ENCODE measurements at regions not wholly inside any gene's neighbourhood (a gene's known extent, or its start where the extent isn't known, plus 50 kb on each side); places are given as distances from the start of the nearest gene placed in this dataset.

DNA sequence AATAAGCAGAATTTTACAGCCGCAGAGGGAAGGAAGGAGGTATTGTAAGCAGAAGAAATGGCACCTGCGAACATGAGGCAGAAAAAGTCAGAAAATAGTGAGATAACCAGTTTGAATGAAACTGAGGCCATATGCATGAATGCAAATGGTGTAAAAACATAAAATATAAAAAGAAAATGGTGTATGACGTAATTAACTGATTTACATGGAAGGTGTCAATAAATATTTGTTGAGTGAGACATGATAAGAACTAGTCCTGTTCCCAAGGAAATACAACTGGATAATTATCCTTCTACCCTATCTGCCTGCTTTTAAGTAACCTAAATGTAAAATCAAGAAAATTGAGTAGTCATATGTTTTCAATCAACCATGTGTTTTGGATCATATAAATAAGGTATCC is 178.1 kb upstream of the TOX3 start:
- peaks cover 23% of the 10 kb centered on the region for H3K36me3 Mint-ChIP-seq (ENCODE audit: low read depth)
- ATAC-seq: no peak

More for the DNA sequence above, 178.1 kb upstream of the TOX3 start:
- Mint-ChIP-seq H3K27me3 (ENCODE audit: insufficient read depth, low read depth, poor library complexity) (peaks cover 3% of the 10 kb centered on the region), H3K9me3 (peaks cover 25% of the 10 kb centered on the region), H3K4me3 (no peak overlapping the region), H3K27ac (no peak overlapping the region), H3K4me1 (no peaks in the 10 kb centered on the region; the same call in 2 of the 3 replicates)
- no peaks in the 10 kb centered on the region for H3K4me1 ChIP-seq (ENCODE audit: insufficient read depth)
- no peaks in the 10 kb centered on the region for H4K20me1 ChIP-seq (replicated peaks; ENCODE audit: insufficient read depth)
- no peaks in the 10 kb centered on the region for H3K79me2 ChIP-seq (replicated peaks; ENCODE audit: insufficient read depth)
- no peak overlapping the region for H3K4me2 ChIP-seq
- H3K4me3 ChIP-seq: no peak overlapping the region
- no peaks in the 10 kb centered on the region for H3K27me3 ChIP-seq (ENCODE audit: insufficient read depth)
- peaks cover 4% of the 10 kb centered on the region; the same call in 1 of the 2 replicates for H3K9me2 ChIP-seq (ENCODE audit: insufficient read depth)
- DNase-seq (ENCODE audit: low spot score): no peak
- H2AFZ ChIP-seq: no peak overlapping the region
- no peak overlapping the region for H3K27ac ChIP-seq (ENCODE audit: low read depth)
- H3F3A ChIP-seq (replicated peaks; ENCODE audit: low read depth): no peaks in the 10 kb centered on the region
- TF ChIP-seq, protein P1, sequence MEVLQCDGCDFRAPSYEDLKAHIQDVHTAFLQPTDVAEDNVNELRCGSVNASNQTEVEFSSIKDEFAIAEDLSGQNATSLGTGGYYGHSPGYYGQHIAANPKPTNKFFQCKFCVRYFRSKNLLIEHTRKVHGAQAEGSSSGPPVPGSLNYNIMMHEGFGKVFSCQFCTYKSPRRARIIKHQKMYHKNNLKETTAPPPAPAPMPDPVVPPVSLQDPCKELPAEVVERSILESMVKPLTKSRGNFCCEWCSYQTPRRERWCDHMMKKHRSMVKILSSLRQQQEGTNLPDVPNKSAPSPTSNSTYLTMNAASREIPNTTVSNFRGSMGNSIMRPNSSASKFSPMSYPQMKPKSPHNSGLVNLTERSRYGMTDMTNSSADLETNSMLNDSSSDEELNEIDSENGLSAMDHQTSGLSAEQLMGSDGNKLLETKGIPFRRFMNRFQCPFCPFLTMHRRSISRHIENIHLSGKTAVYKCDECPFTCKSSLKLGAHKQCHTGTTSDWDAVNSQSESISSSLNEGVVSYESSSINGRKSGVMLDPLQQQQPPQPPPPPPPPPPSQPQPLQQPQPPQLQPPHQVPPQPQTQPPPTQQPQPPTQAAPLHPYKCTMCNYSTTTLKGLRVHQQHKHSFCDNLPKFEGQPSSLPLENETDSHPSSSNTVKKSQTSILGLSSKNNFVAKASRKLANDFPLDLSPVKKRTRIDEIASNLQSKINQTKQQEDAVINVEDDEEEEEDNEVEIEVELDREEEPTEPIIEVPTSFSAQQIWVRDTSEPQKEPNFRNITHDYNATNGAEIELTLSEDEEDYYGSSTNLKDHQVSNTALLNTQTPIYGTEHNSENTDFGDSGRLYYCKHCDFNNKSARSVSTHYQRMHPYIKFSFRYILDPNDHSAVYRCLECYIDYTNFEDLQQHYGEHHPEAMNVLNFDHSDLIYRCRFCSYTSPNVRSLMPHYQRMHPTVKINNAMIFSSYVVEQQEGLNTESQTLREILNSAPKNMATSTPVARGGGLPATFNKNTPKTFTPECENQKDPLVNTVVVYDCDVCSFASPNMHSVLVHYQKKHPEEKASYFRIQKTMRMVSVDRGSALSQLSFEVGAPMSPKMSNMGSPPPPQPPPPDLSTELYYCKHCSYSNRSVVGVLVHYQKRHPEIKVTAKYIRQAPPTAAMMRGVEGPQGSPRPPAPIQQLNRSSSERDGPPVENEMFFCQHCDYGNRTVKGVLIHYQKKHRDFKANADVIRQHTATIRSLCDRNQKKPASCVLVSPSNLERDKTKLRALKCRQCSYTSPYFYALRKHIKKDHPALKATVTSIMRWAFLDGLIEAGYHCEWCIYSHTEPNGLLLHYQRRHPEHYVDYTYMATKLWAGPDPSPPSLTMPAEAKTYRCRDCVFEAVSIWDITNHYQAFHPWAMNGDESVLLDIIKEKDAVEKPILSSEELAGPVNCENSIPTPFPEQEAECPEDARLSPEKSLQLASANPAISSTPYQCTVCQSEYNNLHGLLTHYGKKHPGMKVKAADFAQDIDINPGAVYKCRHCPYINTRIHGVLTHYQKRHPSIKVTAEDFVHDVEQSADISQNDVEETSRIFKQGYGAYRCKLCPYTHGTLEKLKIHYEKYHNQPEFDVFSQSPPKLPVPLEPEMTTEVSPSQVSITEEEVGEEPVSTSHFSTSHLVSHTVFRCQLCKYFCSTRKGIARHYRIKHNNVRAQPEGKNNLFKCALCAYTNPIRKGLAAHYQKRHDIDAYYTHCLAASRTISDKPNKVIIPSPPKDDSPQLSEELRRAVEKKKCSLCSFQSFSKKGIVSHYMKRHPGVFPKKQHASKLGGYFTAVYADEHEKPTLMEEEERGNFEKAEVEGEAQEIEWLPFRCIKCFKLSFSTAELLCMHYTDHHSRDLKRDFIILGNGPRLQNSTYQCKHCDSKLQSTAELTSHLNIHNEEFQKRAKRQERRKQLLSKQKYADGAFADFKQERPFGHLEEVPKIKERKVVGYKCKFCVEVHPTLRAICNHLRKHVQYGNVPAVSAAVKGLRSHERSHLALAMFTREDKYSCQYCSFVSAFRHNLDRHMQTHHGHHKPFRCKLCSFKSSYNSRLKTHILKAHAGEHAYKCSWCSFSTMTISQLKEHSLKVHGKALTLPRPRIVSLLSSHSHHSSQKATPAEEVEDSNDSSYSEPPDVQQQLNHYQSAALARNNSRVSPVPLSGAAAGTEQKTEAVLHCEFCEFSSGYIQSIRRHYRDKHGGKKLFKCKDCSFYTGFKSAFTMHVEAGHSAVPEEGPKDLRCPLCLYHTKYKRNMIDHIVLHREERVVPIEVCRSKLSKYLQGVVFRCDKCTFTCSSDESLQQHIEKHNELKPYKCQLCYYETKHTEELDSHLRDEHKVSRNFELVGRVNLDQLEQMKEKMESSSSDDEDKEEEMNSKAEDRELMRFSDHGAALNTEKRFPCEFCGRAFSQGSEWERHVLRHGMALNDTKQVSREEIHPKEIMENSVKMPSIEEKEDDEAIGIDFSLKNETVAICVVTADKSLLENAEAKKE (CRISPR knock-in tag; IDR thresholded peaks at IDR 0.05): no peak
- TF ChIP-seq REST (IDR thresholded peaks at IDR 0.05; ENCODE audit: unreplicated experiment) (no peak), ZNF331 (CRISPR knock-in tag; IDR thresholded peaks at IDR 0.05; ENCODE audit: low read depth) (no peak), NANOG (IDR thresholded peaks at IDR 0.05; ENCODE audit: borderline replicate concordance) (no peak), EZH2 (IDR thresholded peaks at IDR 0.05; ENCODE audit: low read depth, unreplicated experiment) (no peak), JUNB (IDR thresholded peaks at IDR 0.05; ENCODE audit: unreplicated experiment) (no peak), EZH2phosphoT487 (IDR thresholded peaks at IDR 0.05; ENCODE audit: unreplicated experiment) (no peak), CREB1 (CRISPR knock-in tag; IDR thresholded peaks at IDR 0.05; ENCODE audit: low read depth) (no peak), STAT1 (IDR thresholded peaks at IDR 0.05; ENCODE audit: unreplicated experiment) (no peak), ZNF114 (CRISPR knock-in tag; IDR thresholded peaks at IDR 0.05) (no peak), POLR2AphosphoS5 (IDR thresholded peaks at IDR 0.05; ENCODE audit: low read depth) (no peak)
- TF ChIP-seq, protein P2, sequence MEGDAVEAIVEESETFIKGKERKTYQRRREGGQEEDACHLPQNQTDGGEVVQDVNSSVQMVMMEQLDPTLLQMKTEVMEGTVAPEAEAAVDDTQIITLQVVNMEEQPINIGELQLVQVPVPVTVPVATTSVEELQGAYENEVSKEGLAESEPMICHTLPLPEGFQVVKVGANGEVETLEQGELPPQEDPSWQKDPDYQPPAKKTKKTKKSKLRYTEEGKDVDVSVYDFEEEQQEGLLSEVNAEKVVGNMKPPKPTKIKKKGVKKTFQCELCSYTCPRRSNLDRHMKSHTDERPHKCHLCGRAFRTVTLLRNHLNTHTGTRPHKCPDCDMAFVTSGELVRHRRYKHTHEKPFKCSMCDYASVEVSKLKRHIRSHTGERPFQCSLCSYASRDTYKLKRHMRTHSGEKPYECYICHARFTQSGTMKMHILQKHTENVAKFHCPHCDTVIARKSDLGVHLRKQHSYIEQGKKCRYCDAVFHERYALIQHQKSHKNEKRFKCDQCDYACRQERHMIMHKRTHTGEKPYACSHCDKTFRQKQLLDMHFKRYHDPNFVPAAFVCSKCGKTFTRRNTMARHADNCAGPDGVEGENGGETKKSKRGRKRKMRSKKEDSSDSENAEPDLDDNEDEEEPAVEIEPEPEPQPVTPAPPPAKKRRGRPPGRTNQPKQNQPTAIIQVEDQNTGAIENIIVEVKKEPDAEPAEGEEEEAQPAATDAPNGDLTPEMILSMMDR (conservative IDR thresholded peaks at IDR 0.05; ENCODE audit: low read depth in 2 of 2): no peak
- TF ChIP-seq, protein P3, sequence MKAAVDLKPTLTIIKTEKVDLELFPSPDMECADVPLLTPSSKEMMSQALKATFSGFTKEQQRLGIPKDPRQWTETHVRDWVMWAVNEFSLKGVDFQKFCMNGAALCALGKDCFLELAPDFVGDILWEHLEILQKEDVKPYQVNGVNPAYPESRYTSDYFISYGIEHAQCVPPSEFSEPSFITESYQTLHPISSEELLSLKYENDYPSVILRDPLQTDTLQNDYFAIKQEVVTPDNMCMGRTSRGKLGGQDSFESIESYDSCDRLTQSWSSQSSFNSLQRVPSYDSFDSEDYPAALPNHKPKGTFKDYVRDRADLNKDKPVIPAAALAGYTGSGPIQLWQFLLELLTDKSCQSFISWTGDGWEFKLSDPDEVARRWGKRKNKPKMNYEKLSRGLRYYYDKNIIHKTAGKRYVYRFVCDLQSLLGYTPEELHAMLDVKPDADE (IDR thresholded peaks at IDR 0.05): no peak
- 0 out of 2 replicates have a peak, but pooled peaks cover 1% of the 10 kb centered on the region for H3K36me3 ChIP-seq (ENCODE audit: insufficient read depth)

All from GM23338 (cell line).